Panc1 (cell line): ENCODE measurements at regions not wholly inside any gene's neighbourhood (a gene's known extent, or its start where the extent isn't known, plus 50 kb on each side); places are given as distances from the start of the nearest gene placed in this dataset.

Experiments used
- POLR2AphosphoS5 ChIP-seq: IDR thresholded peaks from 2 replicates; pipeline ENCODE4 v1.6.1; 2012; ENCODE audit warnings: mild to moderate bottlenecking, low read depth, low read length, moderate library complexity
- TCF7L2 ChIP-seq: IDR thresholded peaks from 2 replicates; pipeline ENCODE4 v1.6.1; 2011; ENCODE audit warnings: mild to moderate bottlenecking, low read depth, low read length, inconsistent platforms
- TF ChIP-seq, protein P1 (sequence below): fragments of 450-650 bp; IDR thresholded peaks from 2 replicates; pipeline ENCODE4 v1.5.1; 2017; ENCODE audit warnings: mild to moderate bottlenecking

- TF ChIP-seq, protein P1, sequence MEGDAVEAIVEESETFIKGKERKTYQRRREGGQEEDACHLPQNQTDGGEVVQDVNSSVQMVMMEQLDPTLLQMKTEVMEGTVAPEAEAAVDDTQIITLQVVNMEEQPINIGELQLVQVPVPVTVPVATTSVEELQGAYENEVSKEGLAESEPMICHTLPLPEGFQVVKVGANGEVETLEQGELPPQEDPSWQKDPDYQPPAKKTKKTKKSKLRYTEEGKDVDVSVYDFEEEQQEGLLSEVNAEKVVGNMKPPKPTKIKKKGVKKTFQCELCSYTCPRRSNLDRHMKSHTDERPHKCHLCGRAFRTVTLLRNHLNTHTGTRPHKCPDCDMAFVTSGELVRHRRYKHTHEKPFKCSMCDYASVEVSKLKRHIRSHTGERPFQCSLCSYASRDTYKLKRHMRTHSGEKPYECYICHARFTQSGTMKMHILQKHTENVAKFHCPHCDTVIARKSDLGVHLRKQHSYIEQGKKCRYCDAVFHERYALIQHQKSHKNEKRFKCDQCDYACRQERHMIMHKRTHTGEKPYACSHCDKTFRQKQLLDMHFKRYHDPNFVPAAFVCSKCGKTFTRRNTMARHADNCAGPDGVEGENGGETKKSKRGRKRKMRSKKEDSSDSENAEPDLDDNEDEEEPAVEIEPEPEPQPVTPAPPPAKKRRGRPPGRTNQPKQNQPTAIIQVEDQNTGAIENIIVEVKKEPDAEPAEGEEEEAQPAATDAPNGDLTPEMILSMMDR = no peak
- TF ChIP-seq POLR2AphosphoS5 (no peak), TCF7L2 (no peak)
Observed at GRCh38 chr4:36786519-36786918, 458.0 kb upstream of the NWD2 start.
